NT2/D1 (cell line): ENCODE measurements at regions not wholly inside any gene's neighbourhood (a gene's known extent, or its start where the extent isn't known, plus 50 kb on each side); places are given as distances from the start of the nearest gene placed in this dataset.

Source experiments
- DNase-seq: peaks from one replicate; pipeline ENCODE4 v3.0.0-alpha.2; 2011; ENCODE audit warnings: low read depth, low spot score
- H3K27me3 ChIP-seq: 2 replicates; pipeline ENCODE4 v1.6.0; 2011; ENCODE audit warnings: mild to moderate bottlenecking; ENCODE audit not compliant: insufficient read length, insufficient read depth
- H3K36me3 ChIP-seq: 2 replicates; pipeline ENCODE4 v1.6.1; 2011; ENCODE audit warnings: mild to moderate bottlenecking, low read length, mixed read lengths; ENCODE audit not compliant: insufficient read depth, insufficient read length
- H3K4me1 ChIP-seq: 2 replicates; pipeline ENCODE4 v1.5.1; 2011; ENCODE audit not compliant: insufficient read depth, insufficient read length
- H3K4me3 ChIP-seq: 2 replicates; pipeline ENCODE4 v1.5.1; 2011; ENCODE audit warnings: low read depth; ENCODE audit not compliant: insufficient read length
- H3K9ac ChIP-seq: 2 replicates; pipeline ENCODE4 v1.6.0; 2011; ENCODE audit warnings: low read depth; ENCODE audit not compliant: insufficient read length
- H3K9me3 ChIP-seq: 2 replicates; pipeline ENCODE4 v1.5.1; 2011; ENCODE audit warnings: mild to moderate bottlenecking, low read length; ENCODE audit not compliant: insufficient read depth
- SUZ12 ChIP-seq: IDR thresholded peaks from 2 replicates; pipeline ENCODE4 v1.6.1; 2011; ENCODE audit not compliant: insufficient read length, insufficient read depth; ENCODE audit errors: extremely low read depth
- YY1 ChIP-seq: IDR thresholded peaks from 2 replicates; pipeline ENCODE4 v1.6.1; 2011; ENCODE audit not compliant: insufficient read length, insufficient read depth
- ZNF274 ChIP-seq: IDR thresholded peaks from 2 replicates; pipeline ENCODE4 v1.6.1; 2011; ENCODE audit warnings: mild to moderate bottlenecking, low read depth, low read length

GRCh38 chr21:15383588-15383987 lies 318.8 kb upstream of the NRIP1 start:
- Histone ChIP-seq H3K9ac (no peak overlapping the region), H3K4me3 (no peak overlapping the region), H3K4me1 (no peaks in the 10 kb centered on the region), H3K27me3 (no peaks in the 10 kb centered on the region), H3K9me3 (peaks cover 7% of the 10 kb centered on the region; the same call in 1 of the 2 replicates), H3K36me3 (no peaks in the 10 kb centered on the region)
- TF ChIP-seq SUZ12 = no peak
- TF ChIP-seq ZNF274 = no peak
- no peak for TF ChIP-seq YY1
- no peak for DNase-seq

- no peak for TF ChIP-seq SUZ12
- no peak for TF ChIP-seq YY1
- TF ChIP-seq ZNF274 = no peak
- H3K9ac ChIP-seq = no peak overlapping the region
- H3K27me3 ChIP-seq = no peaks in the 10 kb centered on the region
- DNase-seq = no peak
- H3K36me3 ChIP-seq = no peaks in the 10 kb centered on the region
- peaks cover 7% of the 10 kb centered on the region; the same call in 1 of the 2 replicates for H3K9me3 ChIP-seq
- H3K4me3 ChIP-seq = no peak overlapping the region
- H3K4me1 ChIP-seq = no peaks in the 10 kb centered on the region
These were observed 325.2 kb upstream of the NRIP1 start for GRCh38 chr21:15390049-15390448.

- no peak for DNase-seq
- Histone ChIP-seq H3K4me1 (no peaks in the 10 kb centered on the region), H3K27me3 (no peaks in the 10 kb centered on the region), H3K9ac (no peak overlapping the region), H3K9me3 (no peaks in the 10 kb centered on the region), H3K36me3 (no peaks in the 10 kb centered on the region), H3K4me3 (no peak overlapping the region)
- TF ChIP-seq ZNF274 = no peak
- TF ChIP-seq YY1 = no peak
- TF ChIP-seq SUZ12 = no peak
These were observed 332.5 kb upstream of the NRIP1 start for GRCh38 chr21:15397258-15397657.

GRCh38 chr21:15400905-15401304 lies 328.9 kb upstream of the USP25 start:
- no peaks in the 10 kb centered on the region for H3K9me3 ChIP-seq
- no peak overlapping the region for H3K9ac ChIP-seq
- H3K36me3 ChIP-seq = no peaks in the 10 kb centered on the region
- H3K4me1 ChIP-seq = no peaks in the 10 kb centered on the region
- no peaks in the 10 kb centered on the region for H3K27me3 ChIP-seq
- no peak for DNase-seq
- no peak for TF ChIP-seq SUZ12
- TF ChIP-seq ZNF274 = no peak
- TF ChIP-seq YY1 = no peak
- H3K4me3 ChIP-seq = no peak overlapping the region

GRCh38 chr21:15401331-15401730 lies 328.5 kb upstream of the USP25 start:
- no peak overlapping the region for H3K9ac ChIP-seq
- TF ChIP-seq YY1 (no peak), ZNF274 (no peak)
- no peaks in the 10 kb centered on the region for H3K36me3 ChIP-seq
- H3K4me1 ChIP-seq = no peaks in the 10 kb centered on the region
- H3K9me3 ChIP-seq = no peaks in the 10 kb centered on the region
- no peaks in the 10 kb centered on the region for H3K27me3 ChIP-seq
- no peak overlapping the region for H3K4me3 ChIP-seq
- no peak for DNase-seq

GRCh38 chr21:15405214-15405613 lies 324.6 kb upstream of the USP25 start:
- Histone ChIP-seq H3K4me1 (no peaks in the 10 kb centered on the region), H3K9ac (no peak overlapping the region), H3K36me3 (no peaks in the 10 kb centered on the region), H3K4me3 (no peak overlapping the region), H3K27me3 (no peaks in the 10 kb centered on the region), H3K9me3 (no peaks in the 10 kb centered on the region)
- no peak for DNase-seq
- no peak for TF ChIP-seq YY1
- no peak for TF ChIP-seq ZNF274
- TF ChIP-seq SUZ12 = no peak

- no peak for DNase-seq
- no peaks in the 10 kb centered on the region for H3K36me3 ChIP-seq
- TF ChIP-seq SUZ12 (no peak), YY1 (no peak)
- H3K9ac ChIP-seq = no peak overlapping the region
- no peaks in the 10 kb centered on the region for H3K4me1 ChIP-seq
- H3K27me3 ChIP-seq = no peaks in the 10 kb centered on the region
- no peak overlapping the region for H3K4me3 ChIP-seq
- H3K9me3 ChIP-seq = peaks cover 12% of the 10 kb centered on the region
These were observed 323.0 kb upstream of the USP25 start for GRCh38 chr21:15406791-15407190.

GRCh38 chr21:15407585-15407984 lies 322.2 kb upstream of the USP25 start:
- H3K4me1 ChIP-seq = no peaks in the 10 kb centered on the region
- H3K9me3 ChIP-seq = peaks cover 20% of the 10 kb centered on the region
- TF ChIP-seq SUZ12 (no peak), YY1 (no peak), ZNF274 (no peak)
- H3K9ac ChIP-seq = no peak overlapping the region
- H3K4me3 ChIP-seq = no peak overlapping the region
- H3K36me3 ChIP-seq = no peaks in the 10 kb centered on the region
- no peaks in the 10 kb centered on the region for H3K27me3 ChIP-seq
- no peak for DNase-seq
